H1 (cell line): ENCODE measurements at regions not wholly inside any gene's neighbourhood (a gene's known extent, or its start where the extent isn't known, plus 50 kb on each side); places are given as distances from the start of the nearest gene placed in this dataset.

Experiments
- KDM5A ChIP-seq: fragments of 200-600 bp; IDR thresholded peaks from 2 replicates; pipeline ENCODE4 v1.7.1; 2012; ENCODE audit warnings: mild to moderate bottlenecking, low read length, inconsistent platforms, mixed read lengths
- POU5F1 ChIP-seq: IDR thresholded peaks from 2 replicates; pipeline ENCODE4 v1.6.1; 2011; ENCODE audit warnings: low read depth, mild to moderate bottlenecking, low read length, moderate library complexity
- RAD21 ChIP-seq, 2 experiments: IDR thresholded peaks in 1 of 2; conservative IDR thresholded peaks in 1 of 2; 2 replicates each; pipeline ENCODE4 v1.6.1; 2011; ENCODE audit warnings: low read depth in 2 of 2, low read length in 2 of 2, improper control_type of control experiment in 1 of 2, inconsistent platforms in 1 of 2, mild to moderate bottlenecking in 1 of 2, moderate library complexity in 1 of 2
- RXRA ChIP-seq: IDR thresholded peaks from 2 replicates; pipeline ENCODE4 v1.6.1; 2011; ENCODE audit warnings: low read depth, mild to moderate bottlenecking, low read length, moderate library complexity; ENCODE audit not compliant: insufficient read depth
- TAF7 ChIP-seq: optimal IDR thresholded peaks from 2 replicates; pipeline ENCODE3; 2011; ENCODE audit warnings: low read depth, mild to moderate bottlenecking, inconsistent platforms, low read length, moderate library complexity, borderline replicate concordance
- TF ChIP-seq, protein P1 (sequence below): fragments of 300-600 bp; sonication (generic); IDR thresholded peaks from 2 replicates; pipeline ENCODE4 v1.7.1; 2012; ENCODE audit warnings: low read length, moderate library complexity, mild to moderate bottlenecking, inconsistent platforms; ENCODE audit not compliant: insufficient replicate concordance
- TF ChIP-seq, protein P2 (sequence below): IDR thresholded peaks from 2 replicates; pipeline ENCODE4 v1.6.1; 2012; ENCODE audit warnings: low read length, inconsistent platforms

DNA sequence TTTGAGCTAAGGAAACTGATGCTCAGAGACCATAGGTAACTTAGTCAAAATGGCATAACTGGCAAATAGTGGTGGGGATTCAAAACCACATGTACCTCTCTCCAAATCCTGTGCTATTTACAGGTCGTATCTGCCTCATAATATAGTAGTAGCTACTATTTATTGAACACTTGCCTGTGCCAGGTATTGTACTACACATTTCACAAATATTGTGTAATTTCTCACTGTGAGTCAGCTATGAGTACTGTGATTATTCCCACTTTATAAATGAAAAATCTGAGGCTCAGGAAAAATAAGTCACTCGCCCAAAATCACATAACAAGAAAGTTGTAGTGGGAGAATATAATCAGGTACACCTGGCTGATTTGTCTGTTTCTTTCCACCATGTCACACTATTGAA lies 199.8 kb upstream of the FAT3 start (continued):
- TF ChIP-seq, protein P1, sequence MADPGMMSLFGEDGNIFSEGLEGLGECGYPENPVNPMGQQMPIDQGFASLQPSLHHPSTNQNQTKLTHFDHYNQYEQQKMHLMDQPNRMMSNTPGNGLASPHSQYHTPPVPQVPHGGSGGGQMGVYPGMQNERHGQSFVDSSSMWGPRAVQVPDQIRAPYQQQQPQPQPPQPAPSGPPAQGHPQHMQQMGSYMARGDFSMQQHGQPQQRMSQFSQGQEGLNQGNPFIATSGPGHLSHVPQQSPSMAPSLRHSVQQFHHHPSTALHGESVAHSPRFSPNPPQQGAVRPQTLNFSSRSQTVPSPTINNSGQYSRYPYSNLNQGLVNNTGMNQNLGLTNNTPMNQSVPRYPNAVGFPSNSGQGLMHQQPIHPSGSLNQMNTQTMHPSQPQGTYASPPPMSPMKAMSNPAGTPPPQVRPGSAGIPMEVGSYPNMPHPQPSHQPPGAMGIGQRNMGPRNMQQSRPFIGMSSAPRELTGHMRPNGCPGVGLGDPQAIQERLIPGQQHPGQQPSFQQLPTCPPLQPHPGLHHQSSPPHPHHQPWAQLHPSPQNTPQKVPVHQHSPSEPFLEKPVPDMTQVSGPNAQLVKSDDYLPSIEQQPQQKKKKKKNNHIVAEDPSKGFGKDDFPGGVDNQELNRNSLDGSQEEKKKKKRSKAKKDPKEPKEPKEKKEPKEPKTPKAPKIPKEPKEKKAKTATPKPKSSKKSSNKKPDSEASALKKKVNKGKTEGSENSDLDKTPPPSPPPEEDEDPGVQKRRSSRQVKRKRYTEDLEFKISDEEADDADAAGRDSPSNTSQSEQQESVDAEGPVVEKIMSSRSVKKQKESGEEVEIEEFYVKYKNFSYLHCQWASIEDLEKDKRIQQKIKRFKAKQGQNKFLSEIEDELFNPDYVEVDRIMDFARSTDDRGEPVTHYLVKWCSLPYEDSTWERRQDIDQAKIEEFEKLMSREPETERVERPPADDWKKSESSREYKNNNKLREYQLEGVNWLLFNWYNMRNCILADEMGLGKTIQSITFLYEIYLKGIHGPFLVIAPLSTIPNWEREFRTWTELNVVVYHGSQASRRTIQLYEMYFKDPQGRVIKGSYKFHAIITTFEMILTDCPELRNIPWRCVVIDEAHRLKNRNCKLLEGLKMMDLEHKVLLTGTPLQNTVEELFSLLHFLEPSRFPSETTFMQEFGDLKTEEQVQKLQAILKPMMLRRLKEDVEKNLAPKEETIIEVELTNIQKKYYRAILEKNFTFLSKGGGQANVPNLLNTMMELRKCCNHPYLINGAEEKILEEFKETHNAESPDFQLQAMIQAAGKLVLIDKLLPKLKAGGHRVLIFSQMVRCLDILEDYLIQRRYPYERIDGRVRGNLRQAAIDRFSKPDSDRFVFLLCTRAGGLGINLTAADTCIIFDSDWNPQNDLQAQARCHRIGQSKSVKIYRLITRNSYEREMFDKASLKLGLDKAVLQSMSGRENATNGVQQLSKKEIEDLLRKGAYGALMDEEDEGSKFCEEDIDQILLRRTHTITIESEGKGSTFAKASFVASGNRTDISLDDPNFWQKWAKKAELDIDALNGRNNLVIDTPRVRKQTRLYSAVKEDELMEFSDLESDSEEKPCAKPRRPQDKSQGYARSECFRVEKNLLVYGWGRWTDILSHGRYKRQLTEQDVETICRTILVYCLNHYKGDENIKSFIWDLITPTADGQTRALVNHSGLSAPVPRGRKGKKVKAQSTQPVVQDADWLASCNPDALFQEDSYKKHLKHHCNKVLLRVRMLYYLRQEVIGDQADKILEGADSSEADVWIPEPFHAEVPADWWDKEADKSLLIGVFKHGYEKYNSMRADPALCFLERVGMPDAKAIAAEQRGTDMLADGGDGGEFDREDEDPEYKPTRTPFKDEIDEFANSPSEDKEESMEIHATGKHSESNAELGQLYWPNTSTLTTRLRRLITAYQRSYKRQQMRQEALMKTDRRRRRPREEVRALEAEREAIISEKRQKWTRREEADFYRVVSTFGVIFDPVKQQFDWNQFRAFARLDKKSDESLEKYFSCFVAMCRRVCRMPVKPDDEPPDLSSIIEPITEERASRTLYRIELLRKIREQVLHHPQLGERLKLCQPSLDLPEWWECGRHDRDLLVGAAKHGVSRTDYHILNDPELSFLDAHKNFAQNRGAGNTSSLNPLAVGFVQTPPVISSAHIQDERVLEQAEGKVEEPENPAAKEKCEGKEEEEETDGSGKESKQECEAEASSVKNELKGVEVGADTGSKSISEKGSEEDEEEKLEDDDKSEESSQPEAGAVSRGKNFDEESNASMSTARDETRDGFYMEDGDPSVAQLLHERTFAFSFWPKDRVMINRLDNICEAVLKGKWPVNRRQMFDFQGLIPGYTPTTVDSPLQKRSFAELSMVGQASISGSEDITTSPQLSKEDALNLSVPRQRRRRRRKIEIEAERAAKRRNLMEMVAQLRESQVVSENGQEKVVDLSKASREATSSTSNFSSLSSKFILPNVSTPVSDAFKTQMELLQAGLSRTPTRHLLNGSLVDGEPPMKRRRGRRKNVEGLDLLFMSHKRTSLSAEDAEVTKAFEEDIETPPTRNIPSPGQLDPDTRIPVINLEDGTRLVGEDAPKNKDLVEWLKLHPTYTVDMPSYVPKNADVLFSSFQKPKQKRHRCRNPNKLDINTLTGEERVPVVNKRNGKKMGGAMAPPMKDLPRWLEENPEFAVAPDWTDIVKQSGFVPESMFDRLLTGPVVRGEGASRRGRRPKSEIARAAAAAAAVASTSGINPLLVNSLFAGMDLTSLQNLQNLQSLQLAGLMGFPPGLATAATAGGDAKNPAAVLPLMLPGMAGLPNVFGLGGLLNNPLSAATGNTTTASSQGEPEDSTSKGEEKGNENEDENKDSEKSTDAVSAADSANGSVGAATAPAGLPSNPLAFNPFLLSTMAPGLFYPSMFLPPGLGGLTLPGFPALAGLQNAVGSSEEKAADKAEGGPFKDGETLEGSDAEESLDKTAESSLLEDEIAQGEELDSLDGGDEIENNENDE: no peak
- no peak for TF ChIP-seq KDM5A
- no peak for TF ChIP-seq RAD21 (IDR thresholded peaks at IDR 0.05 in 1 of 2, conservative IDR thresholded peaks at IDR 0.05 in 1 of 2; ENCODE audit: low read depth in 2 of 2, low read length in 2 of 2)
- TF ChIP-seq, protein P2, sequence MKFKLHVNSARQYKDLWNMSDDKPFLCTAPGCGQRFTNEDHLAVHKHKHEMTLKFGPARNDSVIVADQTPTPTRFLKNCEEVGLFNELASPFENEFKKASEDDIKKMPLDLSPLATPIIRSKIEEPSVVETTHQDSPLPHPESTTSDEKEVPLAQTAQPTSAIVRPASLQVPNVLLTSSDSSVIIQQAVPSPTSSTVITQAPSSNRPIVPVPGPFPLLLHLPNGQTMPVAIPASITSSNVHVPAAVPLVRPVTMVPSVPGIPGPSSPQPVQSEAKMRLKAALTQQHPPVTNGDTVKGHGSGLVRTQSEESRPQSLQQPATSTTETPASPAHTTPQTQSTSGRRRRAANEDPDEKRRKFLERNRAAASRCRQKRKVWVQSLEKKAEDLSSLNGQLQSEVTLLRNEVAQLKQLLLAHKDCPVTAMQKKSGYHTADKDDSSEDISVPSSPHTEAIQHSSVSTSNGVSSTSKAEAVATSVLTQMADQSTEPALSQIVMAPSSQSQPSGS: no peak
- TF ChIP-seq POU5F1: no peak
- TF ChIP-seq TAF7: no peak
- no peak for TF ChIP-seq RXRA
